ENCODE measurements at regions not wholly inside any gene's neighbourhood (a gene's known extent, or its start where the extent isn't known, plus 50 kb on each side); places are given as distances from the start of the nearest gene placed in this dataset.
"Not testable (repeated sequence)": the region's sequence is repeated elsewhere in the genome, so short reads cannot be mapped to it uniquely, and the experiment has no call there.

DNA sequence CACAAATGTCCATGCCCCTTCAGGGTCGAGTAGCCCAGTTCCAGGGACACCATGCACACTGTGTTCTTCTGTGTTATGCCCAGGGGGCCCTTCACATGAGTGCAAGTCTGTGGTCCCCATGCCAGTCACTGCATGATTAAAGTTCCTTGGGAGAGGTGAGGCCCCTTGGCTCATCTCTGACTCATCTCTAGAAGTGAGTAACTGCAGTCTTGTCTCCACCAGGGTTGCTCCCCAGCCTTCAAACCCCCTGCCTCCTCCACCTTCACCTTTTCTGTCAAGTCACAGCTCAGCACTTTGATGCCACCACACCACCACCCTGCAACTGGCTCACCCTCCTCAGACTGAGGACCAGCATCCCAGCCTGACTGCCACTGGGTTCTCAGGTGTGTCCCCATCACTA is 161.7 kb downstream of the UNC5CL start:
- DNase-seq (no peak), ATAC-seq (ENCODE audit: low read depth) (no peak)
- intact Hi-C loops (cut with micrococcal nuclease) = no loop called here
- Mint-ChIP-seq H3K4me3 (no peak overlapping the region), H3K27ac (no peak overlapping the region), H3K36me3 (ENCODE audit: low read depth) (no peaks in the 10 kb centered on the region), H3K4me1 (no peaks in the 10 kb centered on the region), H3K9me3 (peaks cover 4% of the 10 kb centered on the region), H3K27me3 (peaks cover 24% of the 10 kb centered on the region)
- ChIA-PET POLR2A (no interaction called here), CTCF (no interaction called here)
- TF ChIP-seq, protein P1, sequence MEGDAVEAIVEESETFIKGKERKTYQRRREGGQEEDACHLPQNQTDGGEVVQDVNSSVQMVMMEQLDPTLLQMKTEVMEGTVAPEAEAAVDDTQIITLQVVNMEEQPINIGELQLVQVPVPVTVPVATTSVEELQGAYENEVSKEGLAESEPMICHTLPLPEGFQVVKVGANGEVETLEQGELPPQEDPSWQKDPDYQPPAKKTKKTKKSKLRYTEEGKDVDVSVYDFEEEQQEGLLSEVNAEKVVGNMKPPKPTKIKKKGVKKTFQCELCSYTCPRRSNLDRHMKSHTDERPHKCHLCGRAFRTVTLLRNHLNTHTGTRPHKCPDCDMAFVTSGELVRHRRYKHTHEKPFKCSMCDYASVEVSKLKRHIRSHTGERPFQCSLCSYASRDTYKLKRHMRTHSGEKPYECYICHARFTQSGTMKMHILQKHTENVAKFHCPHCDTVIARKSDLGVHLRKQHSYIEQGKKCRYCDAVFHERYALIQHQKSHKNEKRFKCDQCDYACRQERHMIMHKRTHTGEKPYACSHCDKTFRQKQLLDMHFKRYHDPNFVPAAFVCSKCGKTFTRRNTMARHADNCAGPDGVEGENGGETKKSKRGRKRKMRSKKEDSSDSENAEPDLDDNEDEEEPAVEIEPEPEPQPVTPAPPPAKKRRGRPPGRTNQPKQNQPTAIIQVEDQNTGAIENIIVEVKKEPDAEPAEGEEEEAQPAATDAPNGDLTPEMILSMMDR (IDR thresholded peaks at IDR 0.05) = no peak

DNA sequence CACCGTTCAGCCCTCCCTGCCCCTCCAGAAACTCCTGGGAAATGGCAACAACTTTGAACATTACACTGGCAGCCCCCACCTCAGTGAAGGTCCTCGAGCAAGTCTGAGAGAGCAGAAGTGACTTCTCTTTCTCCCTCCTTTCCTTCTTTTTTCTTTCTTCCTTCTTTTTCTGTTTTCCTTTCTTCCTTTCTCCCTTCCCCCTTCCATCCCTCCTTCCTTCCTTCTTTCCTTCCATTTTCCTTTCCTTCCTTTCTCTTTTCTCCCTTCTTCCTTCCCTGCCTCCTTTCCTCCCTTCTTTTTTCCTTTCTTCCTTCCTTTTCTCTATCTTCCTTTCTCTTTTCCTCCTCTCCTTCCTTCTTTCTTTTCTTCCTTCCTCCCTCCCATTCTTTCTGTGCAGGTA is 162.7 kb downstream of the UNC5CL start:
- H3K4me1 Mint-ChIP-seq = no peaks in the 10 kb centered on the region
- DNase-seq = no peak
- intact Hi-C loops (cut with micrococcal nuclease) = no loop called here
- ATAC-seq (ENCODE audit: low read depth) = no peak
- POLR2A ChIA-PET = no interaction called here
- CTCF ChIA-PET = no interaction called here
- TF ChIP-seq, protein P1 (IDR thresholded peaks at IDR 0.05) = no peak
- H3K27me3 Mint-ChIP-seq = peaks cover 21% of the 10 kb centered on the region
- no peak overlapping the region for H3K27ac Mint-ChIP-seq
- H3K36me3 Mint-ChIP-seq (ENCODE audit: low read depth) = no peaks in the 10 kb centered on the region
- H3K9me3 Mint-ChIP-seq = peaks cover 4% of the 10 kb centered on the region
- no peak overlapping the region for H3K4me3 Mint-ChIP-seq

DNA sequence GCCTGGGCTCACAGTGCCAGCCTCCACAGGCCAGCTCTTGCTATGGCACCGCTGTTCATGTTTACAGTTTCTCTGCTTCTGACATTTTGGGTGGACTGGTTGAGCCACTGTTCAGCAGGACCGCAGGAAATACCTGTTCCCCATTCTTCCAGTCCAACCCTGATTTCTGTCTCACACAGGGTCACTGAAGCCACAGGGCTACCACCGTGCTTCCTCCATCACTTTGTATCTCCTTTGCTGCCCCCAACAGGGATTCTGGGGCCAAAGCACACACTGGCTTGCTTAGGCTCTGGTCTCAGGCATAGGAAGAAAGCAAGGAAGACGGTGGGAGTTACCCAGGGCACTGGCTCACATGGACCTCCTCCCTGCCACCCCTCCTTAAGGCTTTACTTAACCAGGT is 164.5 kb downstream of the UNC5CL start:
- TF ChIP-seq, protein P1 (IDR thresholded peaks at IDR 0.05) = no peak
- Mint-ChIP-seq H3K27me3 (peaks cover 20% of the 10 kb centered on the region), H3K36me3 (ENCODE audit: low read depth) (no peaks in the 10 kb centered on the region), H3K27ac (no peak overlapping the region), H3K9me3 (peaks cover 4% of the 10 kb centered on the region), H3K4me1 (no peaks in the 10 kb centered on the region), H3K4me3 (no peak overlapping the region)
- DNase-seq (no peak), ATAC-seq (ENCODE audit: low read depth) (no peak)
- POLR2A ChIA-PET = no interaction called here
- CTCF ChIA-PET = no interaction called here
- intact Hi-C loops (cut with micrococcal nuclease) = no loop called here

DNA sequence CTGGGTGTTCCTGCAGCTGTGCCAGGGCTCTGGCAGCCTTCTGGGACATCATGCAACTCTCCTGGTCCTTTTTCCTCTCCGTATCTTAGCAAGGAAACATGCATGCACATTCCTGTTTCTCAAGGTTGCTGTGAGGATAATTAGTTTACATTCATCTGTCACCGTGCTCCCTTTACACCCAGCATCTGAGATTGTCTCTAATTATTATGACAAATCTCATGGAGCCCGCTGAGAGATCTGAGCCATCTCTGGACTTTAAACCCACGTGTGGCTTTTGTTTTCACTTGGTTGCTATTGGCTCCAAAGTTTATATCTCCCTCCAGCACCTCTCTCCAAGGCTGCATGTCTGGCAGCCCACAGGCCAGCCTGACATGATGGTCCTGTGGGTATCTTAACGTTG is 167.6 kb downstream of the UNC5CL start:
- Mint-ChIP-seq H3K4me3 (no peak overlapping the region), H3K27ac (no peak overlapping the region), H3K36me3 (ENCODE audit: low read depth) (no peaks in the 10 kb centered on the region), H3K27me3 (peaks cover 11% of the 10 kb centered on the region), H3K4me1 (no peaks in the 10 kb centered on the region), H3K9me3 (no peaks in the 10 kb centered on the region)
- TF ChIP-seq, protein P1 (IDR thresholded peaks at IDR 0.05) = no peak
- ATAC-seq (ENCODE audit: low read depth) = no peak
- no peak for DNase-seq
- ChIA-PET POLR2A (no interaction called here), CTCF (no interaction called here)
- intact Hi-C loops (cut with micrococcal nuclease) = no loop called here

DNA sequence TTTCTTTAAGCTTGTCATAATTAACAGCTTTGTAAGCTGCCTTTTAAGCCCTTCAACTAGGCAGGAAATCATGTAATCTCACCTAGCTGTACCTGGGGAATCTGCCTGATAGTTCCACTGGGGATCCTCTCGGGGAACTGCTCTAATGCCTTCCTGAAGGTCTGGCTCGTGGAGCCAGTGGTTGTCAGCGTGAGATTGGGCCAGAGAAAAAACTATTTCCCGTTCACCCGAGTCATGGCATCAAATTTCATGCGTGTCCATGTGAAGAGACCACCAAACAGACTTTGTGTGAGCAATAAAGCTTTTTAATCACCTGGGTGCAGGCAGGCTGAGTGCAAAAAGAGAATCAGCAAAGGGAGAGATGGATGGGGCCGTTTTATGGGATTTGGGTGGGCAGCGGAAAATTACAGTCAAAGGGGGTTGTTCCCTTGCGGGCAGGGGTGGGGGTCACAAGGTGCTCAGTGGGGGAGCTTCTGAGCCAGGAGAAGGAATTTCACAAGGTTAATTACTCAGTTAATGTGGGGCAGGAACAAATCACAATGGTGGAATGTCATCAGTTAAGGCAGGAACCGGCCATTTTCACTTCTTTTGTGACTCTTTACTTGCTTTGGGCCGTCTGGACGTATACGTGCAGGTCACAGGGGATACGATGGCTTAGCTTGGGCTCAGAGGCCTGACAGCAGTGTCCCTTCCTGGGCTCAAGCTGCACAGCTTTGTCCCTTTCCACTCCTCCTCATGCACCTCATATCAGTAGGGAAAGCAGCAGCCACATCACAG is 170.7 kb downstream of the UNC5CL start:
- POLR2A ChIA-PET; DNase-seq; H3K36me3 Mint-ChIP-seq (ENCODE audit: low read depth); H3K4me3 Mint-ChIP-seq; H3K9me3 Mint-ChIP-seq; H3K27ac Mint-ChIP-seq; H3K4me1 Mint-ChIP-seq; CTCF ChIA-PET; intact Hi-C loops (cut with micrococcal nuclease); ATAC-seq (ENCODE audit: low read depth); H3K27me3 Mint-ChIP-seq: not testable (repeated sequence)

DNA sequence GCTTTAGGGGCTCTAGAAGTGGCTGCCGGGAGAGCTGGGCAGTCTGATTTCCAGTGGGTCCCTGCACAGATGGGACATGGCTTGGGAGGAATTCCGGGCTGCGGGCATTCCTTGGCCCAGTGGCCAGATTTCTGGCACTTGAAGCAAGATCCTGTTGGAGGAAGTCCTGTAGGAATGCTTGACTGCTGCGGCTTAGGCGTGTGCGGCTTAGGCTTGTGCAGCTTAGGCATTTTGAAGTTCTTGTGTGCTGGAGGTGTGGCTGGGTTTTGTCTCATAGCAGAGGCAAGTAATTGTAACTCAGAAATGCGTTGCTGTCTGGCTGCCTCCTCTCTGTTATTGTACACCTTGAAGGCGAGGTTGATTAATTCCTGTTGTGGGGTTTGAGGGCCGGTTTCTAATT is 171.5 kb downstream of the UNC5CL start:
- H3K4me3 Mint-ChIP-seq; intact Hi-C loops (cut with micrococcal nuclease); POLR2A ChIA-PET; H3K27ac Mint-ChIP-seq; H3K27me3 Mint-ChIP-seq; ATAC-seq (ENCODE audit: low read depth); H3K36me3 Mint-ChIP-seq (ENCODE audit: low read depth); H3K4me1 Mint-ChIP-seq; DNase-seq; CTCF ChIA-PET; H3K9me3 Mint-ChIP-seq: not testable (repeated sequence)

DNA sequence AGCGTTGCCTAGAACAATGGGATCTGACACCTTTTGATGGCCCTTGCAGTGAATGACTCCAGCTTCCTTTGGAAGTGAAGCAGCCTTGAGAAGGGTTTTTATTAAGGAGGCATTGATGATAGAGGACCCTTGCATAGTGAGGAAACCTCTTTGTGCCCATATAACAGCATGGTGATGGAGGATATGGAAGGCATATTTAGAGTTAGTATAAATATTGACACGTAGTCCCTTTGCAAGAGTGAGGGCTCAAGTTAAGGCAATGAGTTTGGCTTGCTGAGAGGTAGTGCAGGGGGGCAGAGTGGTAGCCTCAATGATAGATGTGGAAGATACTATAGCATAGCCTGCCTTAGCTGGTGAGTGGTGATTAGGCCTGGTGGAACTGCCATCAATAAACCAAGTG is 173.8 kb downstream of the UNC5CL start:
- POLR2A ChIA-PET; H3K9me3 Mint-ChIP-seq; H3K27ac Mint-ChIP-seq; intact Hi-C loops (cut with micrococcal nuclease); DNase-seq; H3K4me1 Mint-ChIP-seq; H3K4me3 Mint-ChIP-seq; H3K27me3 Mint-ChIP-seq; H3K36me3 Mint-ChIP-seq (ENCODE audit: low read depth); ATAC-seq (ENCODE audit: low read depth); CTCF ChIA-PET: not testable (repeated sequence)
